DMS114 treated with DMSO at 0.1 percent for 48 hours (cell line): ENCODE measurements at regions not wholly inside any gene's neighbourhood (a gene's known extent, or its start where the extent isn't known, plus 50 kb on each side); places are given as distances from the start of the nearest gene placed in this dataset.
"Not testable (repeated sequence)": the region's sequence is repeated elsewhere in the genome, so short reads cannot be mapped to it uniquely, and the experiment has no call there.

ENCODE experiments used
- DNase-seq: peaks from one replicate; lab custom pipeline; 2025; ENCODE audit not compliant: unreplicated experiment; lab: John Stamatoyannopoulos, UW

GRCh38 chr2:132068407-132068806, 93.3 kb downstream of the ANKRD30BL start:
- not testable (repeated sequence) for DNase-seq

DNA sequence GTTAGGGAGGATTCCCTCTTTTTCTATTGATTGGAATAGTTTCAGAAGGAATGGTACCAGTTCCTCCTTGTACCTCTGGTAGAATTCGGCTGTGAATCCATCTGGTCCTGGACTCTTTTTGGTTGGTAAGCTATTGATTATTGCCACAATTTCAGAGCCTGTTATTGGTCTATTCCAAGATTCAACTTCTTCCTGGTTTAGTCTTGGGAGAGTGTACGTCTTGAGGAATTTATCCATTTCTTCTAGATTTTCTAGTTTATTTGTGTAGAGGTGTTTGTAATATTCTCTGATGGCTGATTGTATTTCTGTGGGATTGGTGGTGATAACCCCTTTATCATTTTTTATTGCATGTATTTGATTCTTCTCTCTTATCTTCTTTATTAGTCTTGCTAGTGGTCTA, 96.4 kb downstream of the ANKRD30BL start:
- not testable (repeated sequence) for DNase-seq

DNA sequence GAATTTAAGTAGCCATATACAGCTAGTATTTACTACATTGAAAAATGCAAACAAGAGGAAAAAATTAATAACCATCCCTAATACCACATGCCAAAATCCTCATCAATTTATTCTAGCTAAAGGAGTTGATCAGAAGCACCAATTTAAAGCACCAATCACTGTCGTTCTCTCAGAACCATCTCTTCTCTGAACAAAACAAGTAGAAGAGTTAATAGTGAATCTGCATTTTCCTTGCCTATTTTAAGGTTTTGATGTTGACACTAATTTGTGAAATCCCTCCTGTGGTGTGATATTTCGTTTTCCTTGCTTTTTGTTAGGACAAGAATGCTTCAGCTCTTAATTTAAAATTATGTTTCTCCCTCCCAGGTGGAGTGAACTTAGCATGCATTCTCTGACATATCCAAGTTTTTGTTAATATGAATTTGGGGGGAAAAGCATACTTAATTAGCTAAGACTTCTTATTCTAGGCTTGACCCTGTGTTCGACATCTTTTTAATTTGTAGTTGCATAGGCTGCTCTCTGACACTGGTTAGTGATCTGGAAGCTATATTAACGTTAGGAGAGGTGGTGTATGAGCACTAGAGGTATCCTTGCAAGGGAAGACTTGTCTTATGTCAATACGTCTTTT, 122.0 kb downstream of the ANKRD30BL start:
- DNase-seq, result not testable (repeated sequence)

GRCh38 chr2:132038883-132039235, 122.9 kb downstream of the ANKRD30BL start:
- DNase-seq, result peak; percentile 1

DNA sequence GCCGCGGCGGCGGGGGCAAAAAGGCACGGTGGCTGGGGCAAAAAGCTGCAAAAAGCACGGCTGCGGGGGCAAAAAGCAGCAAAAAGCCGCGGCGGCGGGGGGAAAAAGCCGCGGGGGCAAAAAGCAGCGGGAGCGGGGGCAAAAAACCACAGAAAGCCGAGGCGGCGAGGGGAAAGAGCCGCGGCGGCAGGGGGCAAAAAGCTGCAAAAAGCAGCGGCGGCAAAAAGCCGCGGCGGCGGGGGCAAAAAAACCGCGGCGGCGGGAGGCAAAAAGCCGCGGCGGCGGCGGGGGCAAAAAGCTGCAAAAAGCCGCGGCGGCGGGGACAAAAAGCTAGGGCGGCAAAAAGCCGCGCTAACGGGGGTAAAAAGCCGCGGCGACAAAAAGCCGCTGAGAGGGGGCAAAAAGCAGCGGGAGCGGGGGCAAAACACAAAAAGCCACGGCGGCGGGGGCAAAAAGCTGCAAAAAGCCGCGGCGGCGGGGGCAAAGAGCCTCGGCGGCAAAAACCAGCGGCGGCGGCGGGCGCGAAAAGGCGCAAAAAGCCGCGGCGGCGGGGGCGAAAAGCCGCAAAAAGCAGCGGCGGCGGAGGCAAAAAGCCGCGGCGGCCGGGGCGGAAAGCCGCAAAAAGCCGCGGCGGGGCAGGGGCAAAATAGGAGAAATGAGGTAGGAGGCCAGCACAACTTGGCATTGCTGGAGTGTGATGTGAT, 123.4 kb downstream of the ANKRD30BL start:
- no peak for DNase-seq

- no peak for DNase-seq
Measured at GRCh38 chr2:132037527-132038178, 124.1 kb downstream of the ANKRD30BL start.

DNA sequence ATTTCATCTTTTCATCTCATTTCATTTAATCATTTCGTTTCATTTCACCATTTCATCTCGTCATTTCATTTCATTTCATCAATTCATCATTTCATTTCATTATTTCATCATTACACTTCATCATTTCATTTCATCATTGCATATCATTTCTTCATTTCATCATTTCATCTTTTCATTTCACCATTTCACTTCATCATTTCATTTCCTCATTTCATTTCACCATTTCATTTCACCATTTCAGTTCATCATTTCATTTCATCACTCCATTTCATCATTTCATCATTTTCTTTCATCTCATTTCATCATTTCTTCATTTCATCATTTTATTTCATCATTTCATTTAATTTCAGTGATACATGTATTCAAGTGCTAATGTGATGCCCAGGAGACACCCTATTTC, 127.1 kb downstream of the ANKRD30BL start:
- DNase-seq, result no peak

DNA sequence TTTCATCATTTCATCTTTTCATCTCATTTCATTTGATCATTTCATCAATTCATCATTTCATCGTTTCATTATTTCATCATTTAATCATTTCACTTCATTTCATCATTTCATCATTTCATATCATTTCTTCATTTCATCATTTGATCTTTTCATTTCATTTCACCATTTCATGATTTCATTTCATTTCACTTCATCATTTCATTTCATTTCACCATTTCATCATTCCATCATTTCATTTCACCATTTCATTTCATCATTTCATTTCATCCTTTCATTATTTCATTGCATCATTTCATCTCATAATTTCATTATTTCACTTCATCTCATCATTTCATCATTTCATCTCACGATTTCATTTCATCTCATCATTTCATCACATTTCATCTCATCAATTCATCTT, 127.8 kb downstream of the ANKRD30BL start:
- DNase-seq, result no peak

DNA sequence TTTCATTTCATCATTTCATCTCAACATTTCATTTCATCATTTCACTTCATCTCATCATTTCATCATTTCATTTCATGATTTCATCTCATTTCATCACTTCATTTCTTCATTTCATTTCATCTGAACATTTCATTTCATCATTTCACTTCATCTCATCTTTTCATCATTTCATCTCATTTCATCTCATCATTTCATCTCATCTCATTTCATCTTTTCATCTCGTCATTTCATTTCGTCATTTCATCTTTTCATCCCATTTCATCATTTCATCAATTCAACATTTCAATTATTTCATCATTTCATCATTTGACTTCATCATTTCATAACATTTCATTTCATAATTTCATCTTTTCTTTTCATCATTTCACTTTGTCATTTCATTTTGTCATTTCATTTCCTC, 128.4 kb downstream of the ANKRD30BL start:
- DNase-seq, result no peak

GRCh38 chr2:132012046-132012445, 149.7 kb downstream of the ANKRD30BL start:
- DNase-seq, result not testable (repeated sequence)

DNA sequence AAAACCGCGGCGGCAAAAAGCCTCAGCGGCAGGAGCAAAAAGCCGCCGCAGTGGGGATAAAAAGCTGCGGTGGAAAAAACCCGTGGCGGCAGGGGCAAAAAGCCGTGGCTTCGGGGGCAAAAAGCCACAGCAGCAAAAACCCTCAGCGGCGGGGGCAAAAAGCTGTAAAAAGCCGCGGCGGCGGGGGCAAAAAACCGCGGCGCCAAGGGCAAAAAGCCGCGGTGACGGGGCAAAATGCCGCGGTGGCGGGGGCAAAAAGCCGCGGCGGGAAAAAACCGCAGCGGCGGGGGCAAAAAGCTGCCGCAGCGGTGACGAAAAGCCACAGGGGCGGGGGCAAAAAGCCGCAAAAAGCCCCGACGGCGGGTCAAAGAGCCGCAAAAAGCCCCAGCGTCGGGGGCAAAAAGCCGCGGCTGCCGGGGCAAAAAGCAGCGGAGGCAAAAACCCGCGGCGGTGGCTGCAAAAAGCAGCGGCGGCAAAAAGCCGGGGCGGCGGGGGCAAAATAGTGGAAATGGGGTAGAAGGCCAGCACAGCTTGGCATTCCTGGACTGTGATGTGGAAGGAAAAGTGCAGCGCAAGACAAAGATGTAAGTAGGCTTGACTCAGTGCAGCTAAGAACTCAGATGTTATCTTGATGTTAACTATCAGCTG, 151.8 kb downstream of the ANKRD30BL start:
- no peak for DNase-seq

- DNase-seq, result no peak
Measured at GRCh38 chr2:132009177-132009873, 152.4 kb downstream of the ANKRD30BL start.

GRCh38 chr2:131990751-131991150, 171.0 kb downstream of the ANKRD30BL start:
- not testable (repeated sequence) for DNase-seq

DNA sequence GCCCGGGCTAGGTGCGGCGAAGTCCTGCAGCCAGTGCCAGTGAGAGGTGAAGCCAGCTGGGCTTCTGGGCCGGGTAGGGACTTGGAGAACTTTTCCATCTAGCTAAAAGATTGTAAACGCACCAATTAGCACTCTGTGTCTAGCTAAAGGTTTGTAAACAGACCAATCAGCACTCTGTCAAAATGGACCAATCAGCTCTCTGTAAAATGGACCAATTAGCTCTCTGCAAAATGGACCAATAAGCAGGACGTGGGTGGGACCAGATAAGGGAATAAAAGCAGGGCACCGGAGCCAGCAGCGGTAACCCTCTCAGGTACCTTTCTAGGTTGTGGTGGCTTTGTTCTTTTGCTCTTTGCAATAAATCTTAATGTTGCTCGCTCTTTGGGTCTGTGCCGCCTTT, 195.1 kb downstream of the ANKRD30BL start:
- DNase-seq, result not testable (repeated sequence)

- no peak for DNase-seq
Measured at GRCh38 chr2:131966256-131966655, 195.5 kb downstream of the ANKRD30BL start.

- DNase-seq, result not testable (repeated sequence)
Measured at GRCh38 chr2:131958019-131958609, 203.6 kb downstream of the ANKRD30BL start.

GRCh38 chr2:131948641-131949040, 213.1 kb downstream of the ANKRD30BL start:
- DNase-seq, result not testable (repeated sequence)

DNA sequence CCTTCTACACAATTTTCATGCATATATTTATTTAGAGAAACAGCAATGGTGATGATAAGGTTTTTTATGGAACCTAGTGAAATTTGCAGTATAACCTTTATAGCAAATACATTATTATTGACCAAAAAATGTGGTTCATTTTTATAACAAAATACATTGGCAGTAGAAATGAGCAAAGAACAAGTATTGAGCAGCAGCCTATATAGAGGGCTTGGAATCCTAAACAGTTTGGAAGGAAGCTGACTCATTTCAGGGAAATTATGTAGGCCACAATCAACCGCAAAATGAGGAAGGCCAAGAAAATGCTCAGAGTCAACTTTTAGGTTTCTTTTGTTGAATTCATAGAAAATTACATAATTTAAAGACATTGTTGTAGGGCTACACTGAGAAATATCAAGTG, 238.5 kb downstream of the ANKRD30BL start:
- DNase-seq, result not testable (repeated sequence)

DNA sequence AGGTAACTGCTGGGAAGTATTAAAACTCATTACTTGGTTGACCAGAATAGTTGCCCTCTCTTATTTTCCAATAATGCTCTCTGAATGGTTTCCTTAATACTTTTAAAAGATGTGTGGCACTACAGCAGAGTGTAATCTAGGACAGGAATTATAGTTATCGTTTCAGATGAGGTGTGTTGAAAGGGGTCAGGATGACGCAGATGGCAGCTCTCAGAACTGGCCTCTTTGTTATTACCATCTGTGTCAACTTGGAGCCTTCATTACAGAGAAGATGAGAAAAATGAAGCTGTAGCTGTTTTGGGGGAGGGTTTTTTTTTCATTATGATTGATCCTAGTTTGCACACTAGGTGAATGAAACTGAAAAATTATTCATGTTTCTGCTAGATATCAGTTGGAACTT, 238.9 kb downstream of the ANKRD30BL start:
- not testable (repeated sequence) for DNase-seq
